HG03135 (cell line): ENCODE measurements at regions not wholly inside any gene's neighbourhood (a gene's known extent, or its start where the extent isn't known, plus 50 kb on each side); places are given as distances from the start of the nearest gene placed in this dataset.
"Not testable (repeated sequence)": the region's sequence is repeated elsewhere in the genome, so short reads cannot be mapped to it uniquely, and the experiment has no call there.

Experiments
- ATAC-seq: cut with Tn5 transposase; IDR thresholded peaks from one replicate; pipeline ENCODE4 v1.9.1; 2021; ENCODE audit warnings: mild to moderate bottlenecking, moderate library complexity; ENCODE audit not compliant: unreplicated experiment

GRCh38 chr15:36039996-36040572 is 494.1 kb upstream of the DPH6 start:
- ATAC-seq = no peak

GRCh38 chr15:36047018-36047716 is 501.2 kb upstream of the DPH6 start:
- not testable (repeated sequence) for ATAC-seq

GRCh38 chr15:36050899-36051298 is 504.9 kb upstream of the DPH6 start:
- ATAC-seq = no peak

GRCh38 chr15:36052641-36053040 is 506.7 kb upstream of the DPH6 start:
- ATAC-seq = not testable (repeated sequence)

- no peak for ATAC-seq
Measured at GRCh38 chr15:36053746-36054145, 507.8 kb upstream of the DPH6 start.

- no peak for ATAC-seq
Measured at GRCh38 chr15:36059596-36059995, 513.6 kb upstream of the DPH6 start.

- no peak for ATAC-seq
Measured at GRCh38 chr15:36062357-36062756, 516.4 kb upstream of the DPH6 start.

- no peak for ATAC-seq
Measured at GRCh38 chr15:36066757-36067156, 512.7 kb upstream of the CDIN1 start.

GRCh38 chr15:36067483-36068274 is 511.7 kb upstream of the CDIN1 start:
- no peak for ATAC-seq

GRCh38 chr15:36075333-36075732 is 504.1 kb upstream of the CDIN1 start:
- ATAC-seq = no peak

- ATAC-seq = no peak
Measured at GRCh38 chr15:36079021-36079420, 500.4 kb upstream of the CDIN1 start.

GRCh38 chr15:36080759-36081158 is 498.7 kb upstream of the CDIN1 start:
- ATAC-seq = no peak

- ATAC-seq = no peak
Measured at GRCh38 chr15:36090286-36090946, 489.0 kb upstream of the CDIN1 start.

GRCh38 chr15:36106640-36107335 is 472.6 kb upstream of the CDIN1 start:
- no peak for ATAC-seq

- no peak for ATAC-seq
Measured at GRCh38 chr15:36108541-36108940, 470.9 kb upstream of the CDIN1 start.

GRCh38 chr15:36109943-36110658 is 469.3 kb upstream of the CDIN1 start:
- no peak for ATAC-seq

- ATAC-seq = no peak
Measured at GRCh38 chr15:36110659-36110993, 468.8 kb upstream of the CDIN1 start.

GRCh38 chr15:36117296-36117787 is 462.1 kb upstream of the CDIN1 start:
- no peak for ATAC-seq

- ATAC-seq = no peak
Measured at GRCh38 chr15:36126194-36126593, 453.2 kb upstream of the CDIN1 start.

- no peak for ATAC-seq
Measured at GRCh38 chr15:36130641-36131310, 448.6 kb upstream of the CDIN1 start.
